NCI-H526 treated with DMSO at 0.1 percent for 48 hours (cell line): ENCODE measurements at regions not wholly inside any gene's neighbourhood (a gene's known extent, or its start where the extent isn't known, plus 50 kb on each side); places are given as distances from the start of the nearest gene placed in this dataset.

ENCODE experiments used
- DNase-seq: peaks from one replicate; lab custom pipeline; 2025; lab: John Stamatoyannopoulos, UW

DNA sequence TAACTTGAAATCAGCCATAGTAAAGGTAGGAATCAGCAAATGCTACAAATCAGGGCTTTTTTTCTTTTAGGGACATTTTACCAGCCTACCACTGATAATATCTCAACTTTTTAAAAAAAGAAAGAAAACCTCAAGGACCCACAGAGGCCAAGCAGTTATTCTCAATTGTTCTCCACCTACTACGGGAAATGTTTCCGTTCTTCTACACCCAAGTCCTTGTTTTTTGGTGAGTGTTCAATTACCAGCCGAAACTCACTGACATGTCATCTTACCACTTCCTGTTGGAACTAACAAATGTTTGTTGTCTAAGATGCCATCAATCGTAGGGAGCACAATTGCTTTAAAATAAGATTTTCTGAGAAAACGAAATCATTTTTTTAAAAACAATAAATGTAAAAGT, 50.2 kb upstream of the CDK1 start:
- DNase-seq, result no peak

DNA sequence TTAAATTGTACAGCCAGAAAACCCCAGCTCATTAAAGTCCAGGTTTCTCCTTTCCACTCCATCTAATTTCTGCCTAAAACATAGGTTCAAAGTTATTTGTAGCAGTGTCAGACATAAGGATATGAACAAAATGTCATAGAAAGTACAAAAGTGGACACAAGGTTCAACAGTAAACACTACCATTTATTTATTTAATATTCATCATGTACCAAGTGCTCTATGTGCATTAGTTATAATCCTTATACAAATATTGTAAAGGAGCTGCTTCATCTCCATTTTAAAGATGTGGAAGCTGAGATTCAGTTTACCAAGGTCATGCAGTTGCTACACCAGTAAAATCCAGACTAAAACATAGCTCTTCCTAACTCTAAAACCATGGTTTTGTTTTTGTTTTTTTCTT, 52.0 kb upstream of the CDK1 start:
- DNase-seq, result no peak

DNA sequence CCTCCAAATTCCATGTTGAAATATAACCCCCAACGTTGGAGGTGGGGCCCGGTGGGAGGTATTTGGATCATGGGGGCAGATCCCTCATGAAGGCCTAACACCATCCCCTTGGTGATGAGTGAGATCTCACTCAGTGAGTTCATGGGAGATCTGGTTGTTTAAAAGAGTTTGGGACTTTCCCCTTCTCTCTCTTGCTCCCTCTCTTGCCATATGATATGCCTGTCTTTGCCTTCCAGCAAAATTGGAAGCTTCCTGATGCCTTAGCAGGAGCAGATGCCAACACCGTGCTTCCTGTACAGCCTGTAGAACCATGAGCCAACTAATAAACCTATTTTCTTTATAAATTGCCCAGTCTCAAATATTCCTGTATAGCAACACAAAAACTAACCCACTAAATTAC, 55.7 kb upstream of the CDK1 start:
- no peak for DNase-seq

DNA sequence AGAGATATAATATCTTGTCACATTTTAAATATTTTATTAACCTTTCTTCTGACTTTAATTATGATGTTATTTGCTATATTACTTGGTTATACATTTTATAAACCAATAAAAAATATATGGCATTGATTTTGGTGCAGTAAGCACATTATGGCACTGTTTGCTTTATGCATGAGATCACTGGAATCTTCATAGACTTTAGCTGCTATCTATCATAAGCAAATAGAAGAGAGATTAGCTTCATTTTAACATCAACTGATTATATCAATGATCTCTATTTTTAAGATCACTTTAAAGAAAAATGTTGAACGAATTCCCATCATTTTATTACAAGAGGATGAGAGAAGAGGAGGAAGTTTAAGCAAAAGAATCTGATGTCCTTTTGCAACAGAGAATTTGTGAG, 58.6 kb upstream of the CDK1 start:
- no peak for DNase-seq

DNA sequence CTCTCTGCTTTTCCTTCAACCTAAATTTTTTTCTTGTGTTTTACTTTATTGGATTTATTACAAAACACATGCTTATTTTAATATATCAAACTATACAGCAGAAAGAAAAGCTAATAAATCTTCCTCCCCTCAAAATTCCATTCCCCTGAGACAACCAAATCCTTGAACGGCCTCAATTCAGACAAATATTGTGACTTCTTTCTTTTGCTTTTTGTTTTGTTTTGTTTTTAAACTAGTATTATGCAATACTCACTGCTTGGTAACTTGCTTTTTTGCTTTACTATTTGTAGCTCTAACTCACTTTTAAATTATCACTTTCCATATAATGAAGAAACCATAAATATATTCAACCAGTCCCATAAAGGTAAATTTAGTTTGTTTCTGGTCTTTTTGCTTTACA, 59.4 kb upstream of the CDK1 start:
- no peak for DNase-seq

DNA sequence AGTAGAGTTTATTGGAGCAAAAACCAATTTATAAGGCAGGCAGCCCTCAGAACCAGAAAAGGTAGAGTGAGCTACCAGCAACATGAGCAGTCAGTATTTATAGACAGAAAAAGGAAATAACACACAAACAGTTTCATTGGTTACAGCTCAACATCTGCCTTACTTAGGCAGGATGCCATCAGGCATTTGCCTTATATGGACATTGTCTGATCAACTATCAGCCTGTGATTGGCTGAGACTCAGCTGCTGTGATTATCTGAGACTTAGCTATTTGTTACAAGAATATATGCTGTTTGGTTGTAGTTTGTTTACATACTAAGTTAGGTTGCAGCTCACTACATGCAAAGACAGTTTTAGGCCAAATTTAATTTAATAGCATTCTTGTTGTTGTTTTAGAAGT, 60.4 kb upstream of the CDK1 start:
- DNase-seq, result no peak

DNA sequence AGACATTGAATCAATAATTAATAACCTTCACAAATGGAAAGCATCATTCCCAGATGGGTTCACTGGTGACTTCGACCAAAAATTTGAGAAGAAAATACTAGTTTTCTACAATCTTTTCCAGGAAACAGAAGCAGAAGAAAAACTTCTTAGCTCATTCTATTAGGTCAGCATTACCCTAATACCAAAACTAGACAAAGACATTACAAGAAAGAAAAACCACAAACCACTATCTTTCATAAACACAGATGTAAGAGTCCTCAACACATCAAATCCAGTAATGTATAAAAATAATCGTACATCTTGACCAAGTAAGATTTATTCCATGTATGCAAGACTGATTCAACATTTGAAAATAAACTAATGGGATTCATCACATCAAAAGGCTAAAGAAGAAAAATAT, 64.0 kb upstream of the CDK1 start:
- no peak for DNase-seq

DNA sequence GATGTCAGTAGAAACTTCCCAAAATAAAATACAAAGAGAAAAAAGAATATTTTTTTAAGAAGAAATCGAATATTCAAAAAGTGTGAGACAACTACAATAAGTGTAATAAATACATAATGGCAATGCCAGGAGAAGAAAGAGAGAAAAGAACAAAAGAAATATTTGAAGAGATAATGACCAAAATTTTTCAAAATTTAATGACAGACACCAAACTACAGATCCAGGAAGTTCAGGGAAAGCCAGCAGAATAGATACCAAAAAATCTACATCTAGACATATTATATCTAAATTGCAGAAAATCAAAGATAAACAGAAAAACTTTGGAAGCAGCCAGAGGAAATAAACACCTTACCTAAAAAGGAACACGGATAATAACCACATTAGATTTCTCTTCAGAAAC, 66.8 kb upstream of the CDK1 start:
- no peak for DNase-seq

DNA sequence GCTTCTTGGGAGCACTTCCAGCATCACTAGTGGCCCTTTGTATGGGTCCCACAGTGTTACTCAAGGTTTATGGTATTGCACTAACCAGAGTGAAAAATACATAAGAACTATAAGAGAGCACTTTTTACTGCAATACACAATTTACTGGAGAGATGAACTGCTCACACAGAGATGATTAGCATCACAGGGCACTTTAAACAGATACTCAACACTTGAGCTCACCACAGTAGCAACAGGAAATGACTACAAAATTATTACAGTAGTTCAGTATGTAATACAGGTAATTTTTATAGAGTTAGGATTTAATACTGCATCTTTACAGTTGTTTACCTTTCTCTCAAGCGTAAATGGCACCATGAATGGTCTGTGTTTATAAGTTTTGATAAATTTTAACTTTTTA, 68.2 kb upstream of the CDK1 start:
- no peak for DNase-seq

DNA sequence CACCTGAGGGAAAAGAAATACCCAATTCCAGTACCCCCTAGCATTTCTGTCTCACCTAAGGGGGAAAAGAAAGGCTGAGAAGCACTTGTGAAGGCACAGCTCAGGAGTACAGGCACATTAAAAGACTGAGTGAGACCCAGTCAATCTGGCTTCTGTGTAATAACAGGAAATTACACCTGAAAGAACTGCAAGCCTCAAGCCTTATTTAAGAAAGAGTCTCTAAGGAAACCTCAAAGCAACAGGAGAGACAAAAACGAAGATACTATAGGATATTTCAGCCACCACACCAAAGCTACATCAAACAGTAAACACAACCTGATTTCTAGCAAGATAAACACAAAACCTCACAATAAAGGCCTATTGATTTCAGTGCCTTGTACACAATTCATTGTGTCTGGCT, 69.6 kb upstream of the CDK1 start:
- DNase-seq, result no peak

DNA sequence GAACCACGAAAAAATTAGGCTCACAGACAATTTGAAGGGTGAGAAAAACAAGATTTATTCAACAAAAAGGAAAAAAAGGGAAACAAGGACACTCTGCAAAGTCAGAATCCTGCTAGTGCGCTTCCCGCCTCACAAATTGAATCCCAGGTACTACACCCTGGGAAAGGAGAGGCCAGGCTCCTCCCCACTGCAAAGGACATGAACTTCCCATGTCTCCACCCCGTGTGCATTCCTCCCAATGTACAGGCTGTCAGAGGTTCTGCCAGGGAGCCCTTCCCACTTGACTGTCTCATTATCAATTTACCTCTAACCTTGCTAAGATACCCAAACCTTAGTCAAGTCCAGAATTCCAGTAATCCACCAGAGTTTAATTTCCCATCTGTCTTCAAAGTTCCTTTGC, 70.4 kb upstream of the CDK1 start:
- no peak for DNase-seq

DNA sequence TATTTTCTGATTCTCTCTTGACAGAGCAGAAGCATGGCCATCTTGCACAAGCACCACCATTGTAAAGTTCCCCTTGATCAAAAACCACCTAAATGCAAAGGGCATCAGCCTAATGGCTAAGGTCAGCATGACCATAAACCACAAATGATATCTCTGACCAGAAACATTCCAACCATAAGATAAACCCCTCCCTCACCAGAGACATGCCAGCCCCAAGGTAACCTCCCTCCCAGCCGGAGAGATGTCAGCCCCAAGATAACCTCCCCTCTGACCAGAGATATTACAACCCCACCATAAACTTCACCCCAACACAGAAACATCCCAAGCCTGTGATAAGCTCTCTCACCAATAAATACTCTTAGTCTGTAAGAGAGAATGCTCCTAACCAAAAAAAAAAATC, 72.1 kb upstream of the CDK1 start:
- DNase-seq, result no peak

DNA sequence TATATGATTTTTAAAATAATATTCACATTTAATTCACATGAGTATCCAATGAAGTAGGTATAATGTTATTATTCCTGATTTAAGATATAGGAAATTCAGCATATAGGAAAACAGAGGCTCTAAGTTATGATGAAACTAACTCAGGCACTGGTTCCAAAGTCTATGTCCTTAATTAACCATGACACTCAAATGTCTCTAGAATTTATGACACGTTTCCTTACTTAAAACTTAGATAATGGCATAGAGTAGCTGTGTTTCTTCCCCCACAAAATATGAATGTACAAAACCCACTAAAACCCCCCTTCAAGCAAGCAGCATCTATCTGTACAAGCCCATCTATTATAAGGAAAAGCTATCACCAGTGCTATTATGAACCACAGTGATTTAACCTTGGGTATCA, 72.9 kb upstream of the CDK1 start:
- no peak for DNase-seq

DNA sequence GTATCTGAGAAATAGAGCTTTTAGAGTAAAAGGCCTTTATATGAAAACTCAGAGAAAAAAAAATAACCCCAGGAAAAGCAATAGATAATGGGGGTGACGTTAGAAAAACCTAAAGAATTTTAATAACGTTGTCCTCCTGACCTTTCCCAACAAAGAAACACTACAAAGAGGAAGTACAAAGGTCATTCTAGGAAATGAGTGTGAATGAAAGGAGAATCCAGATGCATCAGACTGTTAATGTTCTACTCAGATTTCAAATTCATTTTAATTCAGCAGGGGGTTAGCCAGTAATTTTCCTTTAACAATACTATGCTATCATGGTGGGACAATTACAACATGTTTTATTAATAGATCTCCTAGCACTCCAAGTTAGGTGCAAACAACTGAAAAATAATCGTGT, 73.8 kb upstream of the CDK1 start:
- no peak for DNase-seq

DNA sequence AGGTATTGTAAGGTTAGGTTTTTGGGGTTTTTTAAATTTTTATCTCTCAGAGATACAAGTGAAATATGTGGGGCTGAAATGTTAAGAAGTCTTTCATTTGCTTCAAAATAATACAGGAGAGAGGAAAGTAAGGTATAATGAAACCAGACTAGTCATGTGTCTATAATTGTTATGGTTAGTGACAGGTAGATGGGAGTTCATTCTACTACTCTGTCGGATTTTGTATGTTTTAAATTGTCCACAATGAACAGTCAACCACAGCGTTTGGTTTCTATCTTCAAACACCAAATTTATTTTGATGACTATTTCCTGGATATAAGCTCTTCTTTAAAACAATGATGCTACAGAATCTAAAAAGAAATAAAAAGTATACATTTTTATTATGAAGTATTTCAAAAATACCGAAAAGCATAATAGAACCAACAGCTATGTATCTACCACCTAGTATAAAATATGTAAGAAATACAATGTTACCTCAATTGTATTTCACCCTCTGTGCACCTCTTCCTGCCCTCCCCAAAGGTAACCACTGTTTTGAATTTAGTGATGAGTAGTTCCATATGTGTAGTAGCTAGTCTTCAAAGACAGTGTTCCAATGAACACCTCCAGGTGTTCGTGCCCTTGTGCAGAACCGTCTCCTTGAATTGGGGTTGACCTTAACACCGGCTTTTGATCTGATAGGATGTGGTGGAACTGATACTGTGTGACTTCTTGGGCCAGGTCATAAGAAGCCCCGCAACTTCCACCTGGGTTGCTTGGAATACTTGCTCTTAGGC, 74.8 kb upstream of the CDK1 start:
- no peak for DNase-seq

DNA sequence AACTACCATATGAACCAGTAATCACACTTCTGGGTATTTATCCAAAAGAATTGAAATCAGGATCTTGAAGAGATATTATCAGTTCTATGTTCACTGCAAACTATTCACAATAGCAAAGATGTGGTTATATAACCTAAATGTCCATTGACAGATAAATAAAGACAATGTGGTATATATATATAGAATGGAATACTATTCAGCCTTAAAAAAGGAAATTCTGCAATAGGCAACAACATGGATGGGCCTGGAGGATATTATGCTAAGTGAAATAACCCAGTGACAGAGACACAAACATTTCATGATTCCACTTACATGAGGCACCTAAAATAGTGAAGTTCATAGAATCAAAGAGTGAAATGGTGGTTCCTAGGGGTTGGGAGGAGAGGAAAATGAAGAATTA, 90.6 kb upstream of the CDK1 start:
- DNase-seq, result no peak

DNA sequence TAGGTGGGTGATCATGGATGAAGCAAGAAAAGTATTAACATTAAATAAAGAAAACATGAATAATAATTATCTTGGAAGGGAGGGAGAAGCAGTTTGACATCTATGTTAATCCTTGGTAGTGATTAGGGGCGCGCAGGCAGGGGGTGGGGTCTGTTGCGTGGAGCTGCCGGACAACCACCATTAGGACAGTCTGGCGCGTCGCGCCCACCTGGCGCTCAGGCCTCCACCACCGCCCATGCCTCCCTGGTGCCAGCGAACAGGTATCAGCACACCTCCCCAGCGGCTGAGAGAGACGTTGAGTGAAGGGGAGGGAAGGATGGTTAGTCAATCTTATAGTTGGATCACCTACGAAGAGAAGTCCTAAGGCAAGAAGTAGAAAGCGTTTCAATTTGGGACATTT, 94.2 kb upstream of the CDK1 start:
- no peak for DNase-seq

DNA sequence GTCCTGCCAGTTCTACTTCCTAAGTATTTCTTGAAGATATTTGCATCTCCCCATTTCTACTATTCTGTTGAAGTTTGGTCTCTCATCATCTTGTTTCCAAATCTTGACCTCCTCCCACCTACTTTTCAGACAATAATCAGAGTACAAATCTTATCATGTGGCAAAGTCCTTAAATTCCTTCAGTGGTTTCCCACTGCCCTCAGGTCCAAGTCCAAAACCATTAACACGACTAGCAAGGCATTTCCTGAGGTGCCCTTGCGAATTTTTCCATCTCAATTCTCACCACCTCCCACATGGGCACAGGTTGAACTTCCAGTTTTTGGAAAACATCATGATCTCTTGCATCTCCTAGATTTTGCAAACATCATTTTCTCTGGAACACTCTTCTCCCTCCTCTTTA, 97.2 kb upstream of the CDK1 start:
- no peak for DNase-seq

DNA sequence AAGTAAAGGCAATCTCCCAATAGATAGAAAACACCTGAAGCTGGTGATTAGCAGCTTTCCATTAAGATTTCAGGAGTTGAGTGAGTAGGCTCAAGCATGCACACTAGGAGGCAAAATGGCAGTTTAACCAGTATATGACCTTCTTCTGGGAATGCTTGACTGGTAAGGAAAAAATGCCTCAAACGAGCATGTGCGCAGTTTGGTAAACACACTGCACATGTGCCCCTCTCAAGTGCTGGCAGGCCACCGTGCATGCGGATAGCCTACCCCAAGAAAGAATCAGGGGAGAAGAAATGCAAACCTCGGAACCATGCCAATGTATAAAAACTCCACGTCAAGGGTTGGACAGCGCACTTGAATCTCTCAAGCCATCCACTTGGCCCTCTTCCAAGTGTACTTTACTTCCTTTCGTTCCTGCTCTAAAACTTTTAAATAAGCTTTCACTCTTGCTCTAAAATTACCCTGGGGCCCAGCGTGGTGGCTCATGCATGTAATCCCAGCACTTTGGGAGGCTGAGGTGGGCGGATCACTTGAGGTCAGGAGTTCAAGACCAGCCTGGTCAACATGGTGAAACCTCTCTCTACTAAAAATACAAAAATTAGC, 98.8 kb upstream of the CDK1 start:
- DNase-seq, result no peak

DNA sequence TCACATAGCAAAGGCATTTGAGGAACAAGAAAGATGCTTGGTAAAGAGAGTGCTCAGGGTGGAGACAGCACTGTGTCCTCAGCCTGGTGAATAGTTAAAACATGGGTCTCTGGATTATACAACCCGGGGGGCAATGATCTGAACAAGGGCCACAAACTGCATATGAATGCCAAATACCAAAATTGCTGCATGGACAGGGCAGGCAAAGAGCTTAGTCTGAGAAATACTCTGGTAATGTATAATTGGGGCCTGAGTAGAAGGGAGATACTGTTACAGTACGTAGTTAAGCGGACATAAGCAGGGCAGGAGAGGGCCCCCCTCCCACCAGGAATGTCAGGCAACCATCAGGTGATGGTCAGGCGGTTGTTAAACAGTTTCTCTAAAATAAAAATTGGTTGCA, 99.3 kb upstream of the CDK1 start:
- no peak for DNase-seq

DNA sequence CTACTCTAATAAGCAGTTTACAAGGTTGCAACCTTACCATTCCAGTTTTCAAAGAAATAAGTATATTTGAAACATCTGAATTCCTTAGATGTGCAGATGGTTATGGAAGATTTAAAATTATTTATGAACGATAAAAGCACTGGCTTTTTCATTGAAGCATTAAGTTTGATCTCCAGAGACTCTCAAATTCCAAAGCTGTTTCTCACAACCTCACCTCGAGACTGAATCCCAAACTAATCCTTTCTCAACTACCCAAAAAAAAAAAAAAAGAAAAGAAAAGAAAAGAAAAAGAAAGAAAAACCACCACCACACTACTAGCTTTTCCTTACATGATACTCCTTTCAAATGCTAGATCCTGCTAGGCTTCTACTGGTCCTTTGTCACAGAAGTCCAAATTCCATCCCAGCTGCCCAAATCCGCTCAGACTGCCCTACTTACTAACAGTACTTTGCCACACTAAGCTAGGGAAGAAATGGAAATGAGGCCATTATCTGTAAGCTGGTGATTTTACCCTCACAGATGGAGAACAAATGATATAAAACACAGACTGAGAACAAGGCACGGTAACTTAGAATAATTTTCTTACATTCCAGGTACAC, 100.6 kb upstream of the CDK1 start:
- no peak for DNase-seq

DNA sequence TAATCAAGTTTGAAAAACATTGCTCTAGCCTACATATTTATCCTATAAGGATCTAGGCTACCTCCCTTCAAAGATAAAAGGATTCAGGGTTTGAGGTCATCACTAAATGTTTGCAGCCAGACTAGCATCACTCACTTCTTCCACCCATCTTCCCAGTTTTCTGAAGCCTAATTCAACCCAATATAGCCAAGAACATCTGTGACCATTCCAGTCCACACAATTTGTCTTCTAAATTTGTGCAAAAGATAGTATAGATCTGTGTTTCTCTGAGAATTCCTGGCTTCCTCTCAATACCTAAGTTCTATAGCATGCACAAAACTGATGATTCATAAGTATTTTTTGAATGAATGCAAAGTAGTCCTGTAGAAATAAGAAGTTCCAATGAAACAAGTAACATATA, 103.0 kb upstream of the CDK1 start:
- DNase-seq, result no peak

DNA sequence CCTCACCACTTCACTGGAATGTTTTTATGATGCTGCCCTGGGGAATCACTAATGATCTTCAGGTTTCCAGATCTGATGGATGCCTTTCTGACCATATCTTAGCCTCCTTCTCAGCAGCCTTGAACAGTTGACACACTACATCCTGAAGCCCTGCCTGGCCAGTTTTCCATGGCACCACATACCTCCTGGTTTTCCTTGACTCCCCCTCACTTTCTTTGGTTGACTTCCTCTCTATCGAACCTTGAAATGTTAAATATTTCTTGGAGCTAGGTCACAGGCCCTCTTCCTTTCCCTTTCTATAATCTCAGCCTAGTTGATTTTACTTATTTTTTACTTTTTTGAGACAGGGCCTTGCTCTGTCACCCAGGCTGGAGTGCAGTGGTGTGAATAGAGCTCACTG, 108.8 kb upstream of the CDK1 start:
- no peak for DNase-seq

DNA sequence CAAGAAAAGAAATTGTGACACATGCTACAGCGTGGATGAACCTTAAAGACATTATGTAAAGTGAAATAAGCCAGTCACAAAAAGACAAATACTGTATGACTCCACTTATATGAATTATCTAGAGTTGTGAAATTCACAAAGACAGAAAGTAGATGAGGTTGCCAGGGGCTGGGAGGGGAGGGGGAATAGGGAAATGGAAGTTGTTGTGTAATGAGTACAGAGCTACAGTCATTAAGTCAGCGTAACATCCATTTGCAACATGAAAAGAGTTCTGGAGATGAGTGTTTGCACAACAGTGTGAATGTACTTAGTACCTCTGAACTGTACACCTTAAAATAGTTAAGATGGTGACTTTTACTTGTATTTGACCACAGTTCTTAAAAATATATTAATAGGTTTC, 112.1 kb upstream of the CDK1 start:
- no peak for DNase-seq
